Keratinocyte (primary cell): ENCODE measurements at regions not wholly inside any gene's neighbourhood (a gene's known extent, or its start where the extent isn't known, plus 50 kb on each side); places are given as distances from the start of the nearest gene placed in this dataset.

Experiments used
- EZH2 ChIP-seq: IDR thresholded peaks from one replicate; pipeline ENCODE4 v1.6.1; 2012; ENCODE audit warnings: inconsistent platforms, mild to moderate bottlenecking, low read length, moderate library complexity
- TF ChIP-seq, protein P1 (sequence below), 3 experiments: IDR thresholded peaks in 1 of 3; conservative IDR thresholded peaks in 1 of 3; optimal IDR thresholded peaks in 1 of 3; 2 replicates in 2 of 3; 3 replicates in 1 of 3; pipeline versions ENCODE3 to v1.5.1; 2011; ENCODE audit warnings: low read length in 3 of 3, mild to moderate bottlenecking in 3 of 3, moderate library complexity in 2 of 3, control low read depth in 1 of 3, inconsistent platforms in 1 of 3; ENCODE audit not compliant: insufficient read depth in 2 of 3; ENCODE audit errors: extremely low read depth in 1 of 3

DNA sequence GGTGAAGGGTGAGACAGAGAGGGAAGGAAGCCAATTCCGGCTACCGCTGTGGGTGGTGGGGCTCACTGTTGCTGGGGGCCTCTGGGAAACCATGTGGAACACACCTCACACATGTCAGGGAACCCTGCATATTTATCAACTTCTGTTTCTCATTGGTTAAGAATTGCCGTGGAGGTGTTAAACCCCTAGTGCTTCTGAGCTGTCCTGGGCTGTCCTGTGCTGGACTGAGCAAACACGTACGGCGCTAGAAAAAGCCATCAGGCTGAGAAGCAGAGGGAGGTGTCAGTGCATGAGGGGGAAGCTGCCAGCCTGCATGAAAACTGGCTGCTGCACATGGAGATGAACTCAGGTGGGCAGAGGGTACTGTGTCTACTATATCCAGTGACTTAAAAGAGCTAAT lies 103.9 kb upstream of the JAG1 start:
- TF ChIP-seq, protein P1, sequence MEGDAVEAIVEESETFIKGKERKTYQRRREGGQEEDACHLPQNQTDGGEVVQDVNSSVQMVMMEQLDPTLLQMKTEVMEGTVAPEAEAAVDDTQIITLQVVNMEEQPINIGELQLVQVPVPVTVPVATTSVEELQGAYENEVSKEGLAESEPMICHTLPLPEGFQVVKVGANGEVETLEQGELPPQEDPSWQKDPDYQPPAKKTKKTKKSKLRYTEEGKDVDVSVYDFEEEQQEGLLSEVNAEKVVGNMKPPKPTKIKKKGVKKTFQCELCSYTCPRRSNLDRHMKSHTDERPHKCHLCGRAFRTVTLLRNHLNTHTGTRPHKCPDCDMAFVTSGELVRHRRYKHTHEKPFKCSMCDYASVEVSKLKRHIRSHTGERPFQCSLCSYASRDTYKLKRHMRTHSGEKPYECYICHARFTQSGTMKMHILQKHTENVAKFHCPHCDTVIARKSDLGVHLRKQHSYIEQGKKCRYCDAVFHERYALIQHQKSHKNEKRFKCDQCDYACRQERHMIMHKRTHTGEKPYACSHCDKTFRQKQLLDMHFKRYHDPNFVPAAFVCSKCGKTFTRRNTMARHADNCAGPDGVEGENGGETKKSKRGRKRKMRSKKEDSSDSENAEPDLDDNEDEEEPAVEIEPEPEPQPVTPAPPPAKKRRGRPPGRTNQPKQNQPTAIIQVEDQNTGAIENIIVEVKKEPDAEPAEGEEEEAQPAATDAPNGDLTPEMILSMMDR (optimal IDR thresholded peaks at IDR 0.05 in 1 of 3, IDR thresholded peaks at IDR 0.05 in 1 of 3, conservative IDR thresholded peaks at IDR 0.05 in 1 of 3; ENCODE audit: extremely low read depth in 1 of 3, insufficient read depth in 2 of 3, low read length in 3 of 3): no peak
- TF ChIP-seq EZH2: no peak
